ENCODE measurements at regions not wholly inside any gene's neighbourhood (a gene's known extent, or its start where the extent isn't known, plus 50 kb on each side); places are given as distances from the start of the nearest gene placed in this dataset.

DNA sequence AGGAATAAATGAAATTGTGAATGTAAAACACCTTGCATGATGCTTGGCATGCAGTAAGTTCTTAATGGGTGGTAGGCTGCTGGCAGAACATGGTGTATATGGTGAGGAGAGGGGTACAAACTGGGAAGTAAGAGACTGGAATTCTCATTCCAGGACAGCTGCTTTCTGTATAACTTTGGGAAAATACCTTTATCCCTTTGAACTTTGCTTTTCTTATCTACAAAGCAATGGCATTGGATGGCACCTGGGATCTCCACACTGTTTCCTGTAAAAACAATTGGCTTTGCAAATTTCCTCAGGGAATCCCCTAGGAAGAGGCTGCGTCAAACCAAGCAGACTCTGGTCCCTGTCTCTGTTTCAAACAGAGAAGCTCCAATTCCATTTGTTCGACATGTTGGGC is 100.7 kb upstream of the SLC4A7 start:
- Histone ChIP-seq H3K4me3 (ENCODE audit: low read length) (no peak overlapping the region), H3K9me3 (ENCODE audit: insufficient read depth, low read length) (no peaks in the 10 kb centered on the region), H3K36me3 (replicated peaks; ENCODE audit: low read depth, low read length) (no peaks in the 10 kb centered on the region), H3K27me3 (ENCODE audit: low read depth, low read length) (no peaks in the 10 kb centered on the region), H2AFZ (ENCODE audit: low read depth, low read length) (no peak overlapping the region), H3K79me2 (ENCODE audit: low read length) (no peaks in the 10 kb centered on the region), H3K4me1 (ENCODE audit: low read length) (peaks cover 6% of the 10 kb centered on the region), H3K27ac (ENCODE audit: low read length) (no peak overlapping the region), H4K20me1 (ENCODE audit: insufficient read depth, low read length) (no peaks in the 10 kb centered on the region), H3K4me2 (ENCODE audit: low read length) (no peak overlapping the region), H3K9ac (ENCODE audit: low read length) (no peak overlapping the region)
- TF ChIP-seq, protein P1, sequence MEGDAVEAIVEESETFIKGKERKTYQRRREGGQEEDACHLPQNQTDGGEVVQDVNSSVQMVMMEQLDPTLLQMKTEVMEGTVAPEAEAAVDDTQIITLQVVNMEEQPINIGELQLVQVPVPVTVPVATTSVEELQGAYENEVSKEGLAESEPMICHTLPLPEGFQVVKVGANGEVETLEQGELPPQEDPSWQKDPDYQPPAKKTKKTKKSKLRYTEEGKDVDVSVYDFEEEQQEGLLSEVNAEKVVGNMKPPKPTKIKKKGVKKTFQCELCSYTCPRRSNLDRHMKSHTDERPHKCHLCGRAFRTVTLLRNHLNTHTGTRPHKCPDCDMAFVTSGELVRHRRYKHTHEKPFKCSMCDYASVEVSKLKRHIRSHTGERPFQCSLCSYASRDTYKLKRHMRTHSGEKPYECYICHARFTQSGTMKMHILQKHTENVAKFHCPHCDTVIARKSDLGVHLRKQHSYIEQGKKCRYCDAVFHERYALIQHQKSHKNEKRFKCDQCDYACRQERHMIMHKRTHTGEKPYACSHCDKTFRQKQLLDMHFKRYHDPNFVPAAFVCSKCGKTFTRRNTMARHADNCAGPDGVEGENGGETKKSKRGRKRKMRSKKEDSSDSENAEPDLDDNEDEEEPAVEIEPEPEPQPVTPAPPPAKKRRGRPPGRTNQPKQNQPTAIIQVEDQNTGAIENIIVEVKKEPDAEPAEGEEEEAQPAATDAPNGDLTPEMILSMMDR (IDR thresholded peaks at IDR 0.05; ENCODE audit: low read depth, low read length) = no peak
- TF ChIP-seq EZH2phosphoT487 (IDR thresholded peaks at IDR 0.05; ENCODE audit: low read depth) = no peak

DNA sequence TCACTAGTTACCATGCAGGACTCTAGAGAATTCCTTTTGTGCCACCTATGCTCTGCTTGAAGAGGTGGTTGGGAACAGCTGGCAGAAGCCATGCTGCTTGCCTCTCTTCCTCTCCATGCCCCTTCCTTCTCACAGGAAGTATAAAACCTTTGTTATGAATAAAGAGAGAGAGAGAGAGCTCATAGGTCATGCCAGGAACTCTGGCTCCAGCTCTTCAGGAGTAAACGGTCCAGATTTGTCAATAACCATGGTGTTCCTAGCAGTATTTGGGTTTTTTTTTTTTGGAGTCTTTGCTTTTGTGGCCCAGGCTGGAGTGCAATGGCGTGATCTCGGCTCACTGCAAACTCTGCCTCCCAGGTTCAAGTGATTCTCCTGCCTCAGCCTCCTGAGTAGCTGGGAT is 97.7 kb upstream of the SLC4A7 start:
- Histone ChIP-seq H3K4me2 (ENCODE audit: low read length) (no peak overlapping the region), H3K4me3 (ENCODE audit: low read length) (no peak overlapping the region), H3K4me1 (ENCODE audit: low read length) (peaks cover 10% of the 10 kb centered on the region; the same call in 1 of the 2 replicates), H3K9ac (ENCODE audit: low read length) (no peak overlapping the region), H3K79me2 (ENCODE audit: low read length) (no peaks in the 10 kb centered on the region), H4K20me1 (ENCODE audit: insufficient read depth, low read length) (no peaks in the 10 kb centered on the region), H3K36me3 (replicated peaks; ENCODE audit: low read depth, low read length) (no peaks in the 10 kb centered on the region), H3K27ac (ENCODE audit: low read length) (no peak overlapping the region), H3K9me3 (ENCODE audit: insufficient read depth, low read length) (no peaks in the 10 kb centered on the region), H3K27me3 (ENCODE audit: low read depth, low read length) (no peaks in the 10 kb centered on the region), H2AFZ (ENCODE audit: low read depth, low read length) (no peak overlapping the region)
- TF ChIP-seq EZH2phosphoT487 (IDR thresholded peaks at IDR 0.05; ENCODE audit: low read depth) = no peak
- TF ChIP-seq, protein P1 (IDR thresholded peaks at IDR 0.05; ENCODE audit: low read depth, low read length) = no peak

- no peak for TF ChIP-seq EZH2phosphoT487 (IDR thresholded peaks at IDR 0.05; ENCODE audit: low read depth)
- TF ChIP-seq, protein P1 (IDR thresholded peaks at IDR 0.05; ENCODE audit: low read depth, low read length) = no peak
- H3K36me3 ChIP-seq (replicated peaks; ENCODE audit: low read depth, low read length) = no peaks in the 10 kb centered on the region
- no peaks in the 10 kb centered on the region for H3K9me3 ChIP-seq (ENCODE audit: insufficient read depth, low read length)
- H3K4me1 ChIP-seq (ENCODE audit: low read length) = peaks cover 5% of the 10 kb centered on the region; the same call in 1 of the 2 replicates
- H3K79me2 ChIP-seq (ENCODE audit: low read length) = no peaks in the 10 kb centered on the region
- H3K4me2 ChIP-seq (ENCODE audit: low read length) = no peak overlapping the region
- H3K27ac ChIP-seq (ENCODE audit: low read length) = no peak overlapping the region
- no peaks in the 10 kb centered on the region for H3K27me3 ChIP-seq (ENCODE audit: low read depth, low read length)
- no peak overlapping the region for H3K9ac ChIP-seq (ENCODE audit: low read length)
- H2AFZ ChIP-seq (ENCODE audit: low read depth, low read length) = no peak overlapping the region
- H3K4me3 ChIP-seq (ENCODE audit: low read length) = no peak overlapping the region
- H4K20me1 ChIP-seq (ENCODE audit: insufficient read depth, low read length) = no peaks in the 10 kb centered on the region
Measured at GRCh38 chr3:27578032-27578431, 93.8 kb upstream of the SLC4A7 start.

- TF ChIP-seq, protein P1 (IDR thresholded peaks at IDR 0.05; ENCODE audit: low read depth, low read length) = no peak
- TF ChIP-seq EZH2phosphoT487 (IDR thresholded peaks at IDR 0.05; ENCODE audit: low read depth) = no peak
- no peak overlapping the region for H3K4me3 ChIP-seq (ENCODE audit: low read length)
- no peak overlapping the region for H3K9ac ChIP-seq (ENCODE audit: low read length)
- H2AFZ ChIP-seq (ENCODE audit: low read depth, low read length) = no peak overlapping the region
- no peaks in the 10 kb centered on the region for H3K36me3 ChIP-seq (replicated peaks; ENCODE audit: low read depth, low read length)
- H3K27me3 ChIP-seq (ENCODE audit: low read depth, low read length) = no peaks in the 10 kb centered on the region
- no peaks in the 10 kb centered on the region for H4K20me1 ChIP-seq (ENCODE audit: insufficient read depth, low read length)
- no peaks in the 10 kb centered on the region for H3K79me2 ChIP-seq (ENCODE audit: low read length)
- peaks cover 5% of the 10 kb centered on the region; the same call in 1 of the 2 replicates for H3K4me1 ChIP-seq (ENCODE audit: low read length)
- H3K27ac ChIP-seq (ENCODE audit: low read length) = no peak overlapping the region
- no peaks in the 10 kb centered on the region for H3K9me3 ChIP-seq (ENCODE audit: insufficient read depth, low read length)
- H3K4me2 ChIP-seq (ENCODE audit: low read length) = no peak overlapping the region
Measured at GRCh38 chr3:27577504-27577903, 93.3 kb upstream of the SLC4A7 start.

Measured in OCI-LY3 (cell line).